Vagina (tissue), 2 donors: ENCODE measurements at regions not wholly inside any gene's neighbourhood (a gene's known extent, or its start where the extent isn't known, plus 50 kb on each side); places are given as distances from the start of the nearest gene placed in this dataset.

ENCODE experiments used
- DNase-seq, 2 donors: peaks; one replicate each; pipeline ENCODE4 v3.0.0-alpha.2; 2017; ENCODE audit errors: extremely low spot score in 2 of 2
- H3K27ac ChIP-seq: fragments of 200-600 bp; sonication (generic); one replicate; pipeline ENCODE4 v1.5.1; 2019
- H3K27me3 ChIP-seq: fragments of 200-600 bp; sonication (generic); one replicate; pipeline ENCODE4 v1.5.1; 2019
- H3K36me3 ChIP-seq, 2 donors: fragments of 200-600 bp; sonication (generic); one replicate each; pipeline ENCODE4 v1.5.1; 2017 to 2019
- H3K4me1 ChIP-seq: fragments of 200-600 bp; sonication (generic); one replicate; pipeline ENCODE4 v1.5.1; 2019
- H3K4me3 ChIP-seq, 2 donors: fragments of 200-600 bp; sonication (generic); 1 replicate in 1 of 2; 2 replicates in 1 of 2; pipeline ENCODE4 v1.5.1; 2016 to 2019
- H3K9me3 ChIP-seq: fragments of 200-600 bp; sonication (generic); one replicate; pipeline ENCODE4 v1.5.1; 2019
- POLR2A ChIP-seq, 2 donors: fragments of 450-650 bp; IDR thresholded peaks; one replicate each; pipeline ENCODE4 v1.6.1; 2017; ENCODE audit warnings: antibody characterized with exemption in 2 of 2, mild to moderate bottlenecking in 2 of 2, moderate library complexity in 2 of 2
- POLR2AphosphoS5 ChIP-seq, 2 donors: sonication (generic); formaldehyde crosslinking; IDR thresholded peaks; one replicate each; pipeline ENCODE4 v1.9.0; 2017; ENCODE audit warnings: antibody characterized with exemption in 2 of 2, mild to moderate bottlenecking in 2 of 2, low read depth in 1 of 2; ENCODE audit not compliant: insufficient read depth in 1 of 2
- intact Hi-C: fragments of 100-400 bp; cut with DNase I; formaldehyde crosslinking; loops from one replicate; pipeline ENCODE4 v1.15.1; 2023
- TF ChIP-seq, protein P1 (sequence below), 3 experiments: fragments of 450-650 bp in 2 of 3; fragments of 200-600 bp in 1 of 3; sonication (generic) in 1 of 3; IDR thresholded peaks; one replicate each; pipeline ENCODE4 v1.5.1; 2017 to 2019; ENCODE audit warnings: antibody characterized with exemption in 3 of 3, mild to moderate bottlenecking in 2 of 3, moderate library complexity in 2 of 3

DNA sequence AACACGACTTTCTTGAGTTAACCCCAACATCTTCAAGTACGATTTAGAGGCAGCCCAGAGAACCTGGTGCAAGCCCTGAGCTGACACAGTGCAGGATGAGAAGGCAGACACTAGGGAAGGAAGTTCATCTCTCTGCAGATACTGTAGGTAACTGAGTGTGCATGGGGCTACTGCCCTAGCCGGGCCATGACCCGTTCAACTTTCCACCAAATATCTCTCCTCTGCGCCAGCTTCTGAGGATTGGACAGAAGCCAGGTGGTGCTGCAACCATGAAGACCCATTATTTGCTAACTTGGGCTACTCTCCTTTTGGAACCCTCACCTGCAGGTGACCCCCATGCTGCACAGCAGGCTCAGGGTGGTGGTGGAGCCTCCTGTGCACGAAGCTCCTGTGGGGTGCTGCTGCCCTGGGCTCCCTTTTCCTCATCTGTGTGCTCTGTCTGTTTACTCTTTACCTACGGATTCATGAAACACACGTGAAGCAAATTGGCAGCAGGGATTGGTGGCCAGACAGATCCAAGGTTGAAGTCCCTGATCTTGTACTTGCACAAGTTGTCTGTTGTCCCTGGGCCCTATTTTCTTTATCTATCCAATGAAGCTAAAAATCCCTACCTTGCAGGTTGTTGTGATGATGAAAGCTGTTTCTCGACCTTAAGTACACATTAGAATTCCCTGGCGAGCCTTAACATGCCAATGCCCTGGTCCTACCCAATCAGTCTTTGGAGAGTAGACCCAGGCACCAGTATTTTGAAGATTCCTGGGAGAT lies 227.8 kb downstream of the LACC1 start:
- no peaks in the 10 kb centered on the region for H3K9me3 ChIP-seq
- no peaks in the 10 kb centered on the region for H3K36me3 ChIP-seq
- no peak overlapping the region for H3K4me3 ChIP-seq
- no peak overlapping the region for H3K27ac ChIP-seq
- peaks cover 30% of the 10 kb centered on the region for H3K4me1 ChIP-seq
- intact Hi-C loops: no loop called here
- no peak for DNase-seq
- no peaks in the 10 kb centered on the region for H3K27me3 ChIP-seq
- TF ChIP-seq, protein P1, sequence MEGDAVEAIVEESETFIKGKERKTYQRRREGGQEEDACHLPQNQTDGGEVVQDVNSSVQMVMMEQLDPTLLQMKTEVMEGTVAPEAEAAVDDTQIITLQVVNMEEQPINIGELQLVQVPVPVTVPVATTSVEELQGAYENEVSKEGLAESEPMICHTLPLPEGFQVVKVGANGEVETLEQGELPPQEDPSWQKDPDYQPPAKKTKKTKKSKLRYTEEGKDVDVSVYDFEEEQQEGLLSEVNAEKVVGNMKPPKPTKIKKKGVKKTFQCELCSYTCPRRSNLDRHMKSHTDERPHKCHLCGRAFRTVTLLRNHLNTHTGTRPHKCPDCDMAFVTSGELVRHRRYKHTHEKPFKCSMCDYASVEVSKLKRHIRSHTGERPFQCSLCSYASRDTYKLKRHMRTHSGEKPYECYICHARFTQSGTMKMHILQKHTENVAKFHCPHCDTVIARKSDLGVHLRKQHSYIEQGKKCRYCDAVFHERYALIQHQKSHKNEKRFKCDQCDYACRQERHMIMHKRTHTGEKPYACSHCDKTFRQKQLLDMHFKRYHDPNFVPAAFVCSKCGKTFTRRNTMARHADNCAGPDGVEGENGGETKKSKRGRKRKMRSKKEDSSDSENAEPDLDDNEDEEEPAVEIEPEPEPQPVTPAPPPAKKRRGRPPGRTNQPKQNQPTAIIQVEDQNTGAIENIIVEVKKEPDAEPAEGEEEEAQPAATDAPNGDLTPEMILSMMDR (IDR thresholded peaks at IDR 0.05): no peak
- TF ChIP-seq POLR2A (IDR thresholded peaks at IDR 0.05) (no peak), POLR2AphosphoS5 (IDR thresholded peaks at IDR 0.05; ENCODE audit: insufficient read depth in 1 of 2, low read depth in 1 of 2) (no peak)

DNA sequence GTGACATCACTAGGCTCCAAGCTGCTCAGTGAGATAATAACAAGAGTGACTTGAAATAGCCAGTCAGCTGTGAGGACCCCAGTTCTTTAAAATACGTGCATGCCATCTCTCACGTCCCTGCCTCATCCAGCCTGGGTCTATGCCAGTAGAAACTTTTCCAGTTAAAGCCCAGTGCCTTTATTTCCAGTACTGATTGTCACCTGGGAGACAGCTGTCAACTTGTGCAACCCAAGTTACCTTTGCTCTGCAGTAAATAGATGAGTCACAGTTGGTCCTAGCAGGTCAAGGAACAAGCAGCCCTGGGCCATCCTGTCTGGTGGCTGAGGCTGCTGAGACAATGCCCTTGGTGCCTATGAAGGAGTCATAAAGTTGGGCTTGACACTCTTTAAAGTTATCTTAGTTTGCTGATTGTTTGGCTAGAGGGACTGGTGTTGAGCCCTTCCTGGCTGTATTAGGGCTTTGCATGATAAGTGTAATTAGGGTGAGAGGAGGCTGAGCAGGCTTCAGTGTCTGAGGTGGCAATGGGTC lies 228.7 kb downstream of the LACC1 start:
- no peaks in the 10 kb centered on the region for H3K27me3 ChIP-seq
- H3K36me3 ChIP-seq: no peaks in the 10 kb centered on the region
- H3K27ac ChIP-seq: no peak overlapping the region
- no peak for TF ChIP-seq POLR2A (IDR thresholded peaks at IDR 0.05)
- peak in 1 of 2 donors; percentile 38 for TF ChIP-seq POLR2AphosphoS5 (IDR thresholded peaks at IDR 0.05; ENCODE audit: insufficient read depth in 1 of 2, low read depth in 1 of 2)
- H3K9me3 ChIP-seq: no peaks in the 10 kb centered on the region
- no peak overlapping the region for H3K4me3 ChIP-seq
- H3K4me1 ChIP-seq: peaks cover 30% of the 10 kb centered on the region
- intact Hi-C loops: no loop called here
- DNase-seq: no peak

DNA sequence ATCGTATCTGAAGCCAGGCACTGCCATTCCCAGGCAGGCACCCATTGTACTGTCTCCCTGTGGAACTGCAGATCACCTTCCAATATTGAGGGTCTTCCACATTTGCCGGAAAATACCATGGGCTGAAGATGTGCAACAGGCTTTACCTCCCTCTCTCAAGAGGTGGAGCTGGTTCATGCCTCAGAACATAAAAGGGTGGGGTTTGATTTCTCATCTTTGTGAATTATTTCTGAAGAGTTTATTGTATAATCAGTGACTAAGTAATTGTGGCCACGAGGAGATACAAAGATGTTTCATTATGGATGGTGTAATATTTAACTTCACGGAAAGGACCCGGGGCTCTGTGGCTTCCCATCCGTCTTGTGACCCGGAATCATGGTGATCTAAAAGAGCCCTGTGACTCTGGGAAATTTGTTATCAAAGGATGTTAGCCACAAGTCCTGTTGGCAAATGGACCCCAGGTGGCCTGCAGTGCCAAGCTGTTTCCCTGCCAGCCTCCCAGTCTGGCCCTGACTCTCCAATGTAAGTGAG lies 230.5 kb downstream of the LACC1 start:
- H3K27ac ChIP-seq: no peak overlapping the region
- DNase-seq: no peak
- H3K4me1 ChIP-seq: peaks cover 19% of the 10 kb centered on the region
- intact Hi-C loops: no loop called here
- H3K4me3 ChIP-seq: no peak overlapping the region
- H3K36me3 ChIP-seq: no peaks in the 10 kb centered on the region
- no peaks in the 10 kb centered on the region for H3K9me3 ChIP-seq
- no peak for TF ChIP-seq POLR2AphosphoS5 (IDR thresholded peaks at IDR 0.05; ENCODE audit: insufficient read depth in 1 of 2, low read depth in 1 of 2)
- TF ChIP-seq, protein P1 (IDR thresholded peaks at IDR 0.05): no peak
- no peak for TF ChIP-seq POLR2A (IDR thresholded peaks at IDR 0.05)
- no peaks in the 10 kb centered on the region for H3K27me3 ChIP-seq

DNA sequence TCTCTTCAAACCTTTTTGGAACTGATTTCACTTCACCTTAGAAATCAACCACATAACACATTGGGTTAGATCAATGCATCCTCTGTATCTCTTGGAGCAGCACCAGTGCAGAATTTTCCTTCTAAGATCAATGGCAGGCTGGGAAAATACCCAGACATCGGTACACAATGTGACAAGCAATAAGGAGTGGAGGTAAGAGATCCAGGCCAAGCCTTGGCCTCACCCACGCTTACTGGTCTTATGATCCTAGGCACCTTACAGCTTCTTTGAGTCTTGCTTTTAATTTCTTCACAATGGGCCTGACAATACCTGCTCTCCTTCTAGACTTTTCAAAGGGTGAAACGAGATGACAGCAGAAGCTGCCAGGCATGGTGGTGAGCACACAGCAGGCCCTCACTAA lies 232.0 kb downstream of the LACC1 start:
- Histone ChIP-seq H3K27ac (no peak overlapping the region), H3K4me3 (no peak overlapping the region), H3K4me1 (peaks cover 16% of the 10 kb centered on the region), H3K36me3 (no peaks in the 10 kb centered on the region), H3K27me3 (no peaks in the 10 kb centered on the region), H3K9me3 (no peaks in the 10 kb centered on the region)
- intact Hi-C loops: no loop called here
- TF ChIP-seq POLR2AphosphoS5 (IDR thresholded peaks at IDR 0.05; ENCODE audit: insufficient read depth in 1 of 2, low read depth in 1 of 2) (no peak), POLR2A (IDR thresholded peaks at IDR 0.05) (no peak)
- TF ChIP-seq, protein P1 (IDR thresholded peaks at IDR 0.05): no peak
- DNase-seq: no peak

DNA sequence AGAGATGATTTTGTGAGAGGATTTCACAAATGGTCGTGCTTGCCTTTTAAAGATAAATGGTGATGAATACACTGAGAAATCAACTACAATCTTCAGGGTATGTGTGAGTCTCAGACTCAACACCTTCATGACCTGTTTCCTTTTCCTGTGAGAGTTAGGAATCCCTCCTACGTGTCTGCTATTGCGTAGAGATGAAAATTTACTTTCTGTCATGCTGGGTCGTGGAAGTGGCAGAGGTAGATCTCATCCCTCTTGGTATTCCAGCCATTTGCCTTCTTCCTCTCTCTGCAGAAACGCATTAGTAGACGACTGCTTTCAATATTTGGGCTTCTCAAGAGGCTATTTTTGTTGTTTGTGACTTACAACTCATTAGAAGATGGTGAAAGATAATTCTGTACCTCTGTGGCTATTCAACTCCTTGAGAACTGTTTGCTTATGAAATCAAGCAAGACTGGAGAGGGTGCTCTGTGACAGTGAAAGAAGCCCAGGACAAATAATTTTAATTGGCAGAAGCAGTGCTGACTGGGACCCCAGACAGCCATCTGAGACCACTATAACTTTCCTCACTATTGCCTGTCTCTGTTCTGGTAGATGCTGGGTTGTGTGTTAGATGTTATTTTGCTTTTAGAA lies 233.1 kb downstream of the LACC1 start:
- Histone ChIP-seq H3K4me3 (no peak overlapping the region), H3K36me3 (no peaks in the 10 kb centered on the region), H3K4me1 (peaks cover 5% of the 10 kb centered on the region), H3K27ac (no peak overlapping the region), H3K27me3 (no peaks in the 10 kb centered on the region), H3K9me3 (no peaks in the 10 kb centered on the region)
- intact Hi-C loops: no loop called here
- TF ChIP-seq POLR2A (IDR thresholded peaks at IDR 0.05) (no peak), POLR2AphosphoS5 (IDR thresholded peaks at IDR 0.05; ENCODE audit: insufficient read depth in 1 of 2, low read depth in 1 of 2) (no peak)
- TF ChIP-seq, protein P1 (IDR thresholded peaks at IDR 0.05): no peak
- DNase-seq: no peak
